Activated CD4-positive, alpha-beta T cell treated with anti-CD3 and anti-CD28 coated beads for 4 hours (primary cell): ENCODE measurements at regions not wholly inside any gene's neighbourhood (a gene's known extent, or its start where the extent isn't known, plus 50 kb on each side); places are given as distances from the start of the nearest gene placed in this dataset.
"Not testable (repeated sequence)": the region's sequence is repeated elsewhere in the genome, so short reads cannot be mapped to it uniquely, and the experiment has no call there.

Source experiments
- DNase-seq, 2 donors: peaks; one replicate each; pipeline ENCODE4 v3.0.0-alpha.2; 2020

- DNase-seq = no peak
These were observed 897.8 kb upstream of the ACO1 start for GRCh38 chr9:31486630-31487029.

DNA sequence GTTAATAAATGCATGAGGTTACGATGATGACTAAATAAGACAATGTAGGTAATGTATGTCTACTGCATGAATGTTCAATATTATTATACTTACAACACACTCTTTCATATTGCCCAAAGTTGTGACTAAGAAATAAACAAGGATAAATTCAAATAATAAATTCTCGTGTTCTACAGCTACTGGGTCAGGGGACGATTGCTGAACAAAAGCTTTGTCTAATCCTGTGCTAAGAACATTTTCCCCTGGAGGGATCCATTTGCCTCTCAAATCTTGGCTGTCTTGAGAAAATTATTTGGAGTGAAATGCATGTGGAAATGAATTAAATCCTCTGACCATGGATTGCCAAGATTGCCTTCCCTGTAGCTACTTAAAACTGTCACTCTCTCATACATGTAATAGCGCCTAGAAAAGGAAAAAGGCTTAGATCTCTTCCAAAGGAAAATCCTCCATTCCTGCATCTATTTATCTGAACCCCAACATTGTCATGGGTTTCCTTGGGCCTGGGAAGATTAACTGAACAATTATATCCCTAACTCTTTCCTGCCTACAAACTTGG lies 893.8 kb upstream of the ACO1 start:
- no peak for DNase-seq

- no peak for DNase-seq
These were observed 892.2 kb upstream of the ACO1 start for GRCh38 chr9:31492229-31492628.

DNA sequence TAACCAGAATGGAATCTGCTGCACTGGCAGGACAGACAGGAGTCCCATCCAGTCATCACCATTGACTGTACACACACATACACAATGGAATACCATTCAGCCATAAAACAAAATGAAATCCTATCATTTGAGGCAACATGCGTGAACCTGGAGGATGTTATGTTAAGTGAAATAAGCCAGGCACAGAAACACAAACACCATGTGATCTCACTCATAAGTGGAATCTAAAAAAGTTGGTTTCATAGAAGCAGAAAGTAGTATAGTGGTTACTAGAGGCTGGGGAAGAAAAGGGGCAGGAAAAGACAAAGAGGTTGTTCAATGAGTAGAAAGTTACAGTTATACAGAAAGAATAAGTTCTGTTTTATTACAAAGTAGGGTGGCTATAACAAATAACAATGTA lies 884.0 kb upstream of the ACO1 start:
- no peak for DNase-seq

DNA sequence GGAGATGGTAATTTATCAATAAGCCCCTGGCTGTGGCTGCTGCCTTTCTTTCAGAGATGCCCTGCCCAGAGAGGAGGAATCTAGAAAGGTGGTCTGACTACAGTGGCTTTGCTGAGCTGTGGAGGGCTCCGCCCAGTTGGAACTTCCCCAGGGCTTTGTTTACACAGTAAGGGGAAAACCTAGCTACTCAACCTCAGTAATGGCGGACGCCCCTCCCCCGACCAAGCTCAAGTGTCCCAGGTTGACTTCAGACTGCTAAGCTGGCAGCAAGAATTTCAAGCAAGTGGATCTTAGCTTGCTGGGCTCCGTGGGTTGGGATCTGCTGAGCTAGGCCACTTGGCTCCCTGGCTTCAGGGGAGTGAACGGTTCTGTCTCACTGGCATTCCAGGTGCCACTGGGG lies 865.4 kb upstream of the ACO1 start:
- DNase-seq = peak in 1 of 2 donors; percentile 3

GRCh38 chr9:31519424-31519823 lies 865.0 kb upstream of the ACO1 start:
- no peak for DNase-seq

DNA sequence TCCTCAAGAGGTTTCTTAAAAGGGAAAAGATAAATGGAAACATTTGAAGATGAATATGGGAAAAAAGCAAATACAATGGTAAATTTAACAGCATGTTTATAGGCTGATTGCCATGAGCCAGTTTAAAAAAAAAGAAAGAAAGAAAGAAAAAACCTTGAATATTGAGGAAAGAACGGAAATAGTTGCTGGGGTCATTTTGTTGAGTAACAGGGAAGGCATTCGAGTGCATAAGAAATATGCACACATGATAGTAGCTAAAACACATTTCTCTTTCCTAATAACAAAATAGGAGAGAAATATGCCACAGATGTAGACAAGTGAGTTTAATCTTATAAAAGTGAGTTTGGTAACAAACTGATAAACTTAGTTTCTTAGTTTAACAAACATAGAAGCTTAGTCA lies 864.6 kb upstream of the ACO1 start:
- DNase-seq = no peak

GRCh38 chr9:31520301-31521085 lies 864.0 kb upstream of the ACO1 start:
- DNase-seq = no peak

GRCh38 chr9:31535651-31536050 lies 848.8 kb upstream of the ACO1 start:
- DNase-seq = no peak

GRCh38 chr9:31536471-31536870 lies 848.0 kb upstream of the ACO1 start:
- DNase-seq = no peak

GRCh38 chr9:31541721-31542281 lies 842.6 kb upstream of the ACO1 start:
- no peak for DNase-seq

DNA sequence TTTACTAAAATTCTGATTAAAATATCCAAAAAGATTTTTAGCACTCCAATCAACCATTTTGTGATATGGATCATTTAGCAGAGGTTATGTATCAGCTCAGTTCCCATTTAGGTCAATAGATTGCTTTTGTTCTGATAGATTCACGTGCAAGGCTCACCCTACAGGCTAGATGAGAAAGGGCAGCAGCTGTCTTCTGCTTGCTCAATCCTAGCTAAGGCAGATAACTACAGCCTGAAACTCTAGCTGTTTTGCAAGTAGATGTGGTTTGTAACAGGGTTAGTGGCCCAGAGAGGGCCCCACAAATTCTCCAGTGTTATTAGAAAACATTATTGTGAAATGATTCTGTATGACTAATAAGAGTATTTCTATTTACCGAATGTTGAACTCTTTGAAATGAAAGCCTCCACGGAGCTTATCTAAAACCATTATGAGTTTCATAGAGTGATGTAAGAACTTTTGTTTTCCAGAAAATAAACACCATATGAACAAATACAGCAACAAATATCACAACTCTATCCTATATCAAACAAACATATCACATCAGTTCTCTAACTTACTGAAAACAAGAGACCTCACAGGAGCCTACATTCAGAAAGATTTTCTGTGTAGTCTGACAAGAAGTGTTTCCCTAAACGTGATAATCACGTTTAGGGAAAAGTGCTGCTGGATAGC lies 841.9 kb upstream of the ACO1 start:
- peak in 1 of 2 donors; percentile 2 for DNase-seq

DNA sequence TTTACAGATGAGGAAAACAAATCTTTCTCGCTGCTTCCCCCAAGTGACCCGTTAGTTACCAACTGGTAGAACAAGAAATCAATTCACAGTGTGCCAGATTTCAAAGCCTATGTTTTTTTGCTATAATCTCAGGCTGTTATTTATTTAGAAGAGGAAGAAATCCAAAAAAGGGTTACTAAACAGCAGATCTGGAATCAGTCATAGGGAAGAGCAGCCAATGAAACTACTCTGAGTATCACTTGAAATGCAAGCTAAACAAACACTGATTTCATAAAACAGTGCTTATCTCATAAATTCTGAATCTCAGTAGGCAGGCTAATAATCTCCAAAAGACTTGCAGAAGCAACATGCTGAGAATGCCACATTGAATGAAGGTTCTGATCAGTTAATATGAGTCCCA lies 829.5 kb upstream of the ACO1 start:
- no peak for DNase-seq

- DNase-seq = no peak
These were observed 827.6 kb upstream of the ACO1 start for GRCh38 chr9:31556667-31557463.

GRCh38 chr9:31572190-31572589 lies 812.3 kb upstream of the ACO1 start:
- not testable (repeated sequence) for DNase-seq

- DNase-seq = no peak
These were observed 810.9 kb upstream of the ACO1 start for GRCh38 chr9:31573561-31573960.

DNA sequence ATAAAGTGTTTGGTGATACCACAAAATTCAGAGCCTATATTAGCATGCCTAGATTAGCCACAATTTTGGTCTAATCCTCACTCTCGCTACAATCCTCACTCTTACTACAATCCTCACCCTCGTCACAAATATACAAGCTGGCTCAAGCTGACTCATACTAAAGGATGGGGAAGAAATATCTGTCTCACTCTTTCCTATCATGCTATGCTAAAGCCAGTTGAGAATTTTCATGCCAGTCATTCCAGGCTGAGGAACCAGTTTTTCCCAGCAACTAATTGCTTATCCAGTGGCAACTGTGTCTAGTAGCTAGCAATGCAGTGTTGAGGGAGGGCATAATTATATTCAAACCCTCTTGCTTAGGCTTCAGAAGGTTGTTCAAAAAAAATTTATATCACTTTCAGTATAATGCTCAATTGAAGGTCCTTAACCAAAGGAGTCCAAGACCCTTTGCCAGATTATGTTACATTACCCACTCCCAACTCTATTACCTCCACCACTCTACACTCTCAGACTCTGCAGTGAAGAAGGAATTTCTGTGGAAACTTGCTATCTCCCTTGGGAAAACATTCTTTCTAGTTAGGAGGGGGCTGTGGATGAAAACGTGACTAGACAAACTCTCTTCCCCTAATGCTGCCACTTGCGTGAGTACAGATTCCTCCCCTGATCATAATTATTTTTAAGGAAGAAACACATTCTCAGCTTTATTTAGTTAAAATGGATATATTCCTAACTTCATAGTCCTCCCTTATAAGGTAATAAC lies 810.3 kb upstream of the ACO1 start:
- no peak for DNase-seq

DNA sequence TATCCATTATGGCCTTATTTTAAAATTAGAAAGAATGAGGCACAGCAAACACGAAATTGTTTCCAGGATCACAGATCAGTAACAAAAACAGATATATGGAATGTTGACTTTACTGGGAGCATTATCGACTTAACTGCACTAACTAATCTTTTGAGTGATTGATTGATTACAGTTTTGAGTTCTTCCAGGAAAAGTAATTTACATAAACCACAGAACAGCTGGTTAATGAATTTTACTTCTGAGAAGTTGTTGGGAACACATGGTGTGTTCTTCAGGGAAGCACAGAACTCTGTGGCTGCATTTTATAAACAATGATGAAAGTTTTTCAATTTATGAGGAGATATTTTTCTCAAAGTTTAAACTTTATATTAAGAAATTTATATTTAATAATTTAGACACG lies 802.4 kb upstream of the ACO1 start:
- no peak for DNase-seq

DNA sequence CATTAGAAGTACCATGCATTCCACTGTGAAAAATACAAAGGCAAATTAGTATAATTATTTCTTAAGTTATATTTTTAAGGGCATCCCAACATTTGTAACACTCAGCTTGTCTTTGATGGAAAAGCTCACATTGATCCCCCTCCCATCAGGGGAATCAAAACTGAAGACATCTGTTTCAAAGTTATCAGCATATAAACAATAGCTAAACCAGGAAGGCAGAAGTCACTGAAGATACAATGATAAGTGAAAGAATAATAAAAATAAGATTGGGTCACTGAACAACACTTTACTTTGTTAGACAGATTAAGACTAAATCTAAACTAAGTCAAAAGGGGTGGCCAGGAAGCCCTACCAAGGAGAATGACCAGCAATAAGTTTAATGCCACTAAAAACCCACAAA lies 801.9 kb upstream of the ACO1 start:
- DNase-seq = no peak

DNA sequence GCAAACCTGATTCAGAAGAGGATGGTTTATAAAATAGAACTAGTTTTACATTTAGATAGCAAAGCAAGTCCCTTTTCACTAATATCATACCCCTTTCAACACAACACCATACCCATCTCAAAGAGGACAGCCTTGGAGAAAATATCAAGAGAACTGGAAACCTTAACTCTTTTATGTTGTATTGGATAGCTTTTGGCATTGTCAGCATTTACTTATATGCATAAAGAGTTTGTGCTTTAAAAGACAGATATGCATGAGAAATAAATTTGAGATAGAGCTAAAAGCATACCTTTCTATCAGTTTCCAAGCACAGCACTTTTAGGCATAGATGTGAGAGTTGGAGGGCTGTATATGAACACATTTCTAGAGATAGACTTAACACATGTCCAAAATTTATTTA lies 799.3 kb upstream of the ACO1 start:
- no peak for DNase-seq

GRCh38 chr9:31587146-31587545 lies 797.3 kb upstream of the ACO1 start:
- no peak for DNase-seq

GRCh38 chr9:31588006-31588405 lies 796.4 kb upstream of the ACO1 start:
- no peak for DNase-seq
